Astrocyte of the hippocampus (primary cell): ENCODE measurements at regions not wholly inside any gene's neighbourhood (a gene's known extent, or its start where the extent isn't known, plus 50 kb on each side); places are given as distances from the start of the nearest gene placed in this dataset.
"Not testable (repeated sequence)": the region's sequence is repeated elsewhere in the genome, so short reads cannot be mapped to it uniquely, and the experiment has no call there.

Source experiments
- DNase-seq: peaks from one replicate; pipeline ENCODE4 v3.0.0; 2011; ENCODE audit warnings: low read depth, low spot score

DNA sequence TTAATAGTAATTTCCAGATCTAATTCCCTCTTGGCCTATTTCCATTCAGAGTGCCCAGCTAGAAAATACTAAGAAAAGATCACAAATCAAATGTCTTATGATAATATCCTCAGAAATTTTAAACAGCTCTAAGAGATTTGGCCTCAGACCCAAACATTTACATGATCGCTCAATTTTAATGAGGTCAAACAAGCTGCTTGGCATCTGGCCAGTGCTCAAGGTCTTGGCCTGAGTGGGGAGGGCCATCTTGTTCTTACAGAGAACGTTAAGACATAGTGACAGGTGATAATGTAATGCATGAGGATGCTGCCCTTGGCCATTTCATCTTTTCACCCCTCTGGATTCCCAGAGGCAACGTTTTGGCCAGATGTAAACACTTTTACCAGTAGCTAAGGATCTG, 159.2 kb upstream of the SLC7A11 start:
- no peak for DNase-seq

DNA sequence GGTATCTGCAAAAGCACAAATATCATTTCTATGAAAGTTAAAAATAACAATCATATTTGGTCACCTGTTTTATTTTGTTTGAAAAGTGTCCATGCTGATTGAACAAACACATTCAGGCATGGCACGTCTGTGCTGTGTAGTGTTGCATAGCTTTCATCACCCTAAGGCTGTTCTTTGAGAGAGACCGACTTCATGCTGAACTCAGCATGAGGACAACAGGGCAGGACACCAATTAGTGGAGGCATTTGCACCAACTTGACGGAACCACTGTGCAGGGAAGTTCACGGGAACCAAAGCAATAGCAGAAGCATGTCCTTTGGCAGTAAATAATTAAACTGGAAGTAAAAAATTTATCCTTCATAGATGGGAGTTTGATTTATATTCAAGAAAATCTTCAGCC, 158.4 kb upstream of the SLC7A11 start:
- no peak for DNase-seq

DNA sequence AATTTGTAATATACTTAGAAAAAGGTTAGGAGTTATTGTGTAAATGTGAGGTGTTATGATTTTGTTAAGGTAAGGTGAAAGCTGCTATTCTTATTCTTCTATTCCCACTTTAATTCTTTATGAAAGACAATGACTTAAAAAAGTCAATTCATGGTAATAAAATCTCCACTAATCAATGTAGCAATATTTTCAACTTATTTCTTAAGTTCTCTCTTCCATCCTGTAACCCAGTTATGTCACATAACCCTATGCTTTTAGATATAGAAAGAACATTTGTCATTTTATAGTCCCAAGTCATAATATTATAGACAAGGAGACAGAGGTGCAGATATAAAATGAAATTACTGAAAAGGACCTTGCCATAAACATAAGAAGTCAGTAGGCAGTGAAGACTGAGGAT, 157.9 kb upstream of the SLC7A11 start:
- DNase-seq = no peak

DNA sequence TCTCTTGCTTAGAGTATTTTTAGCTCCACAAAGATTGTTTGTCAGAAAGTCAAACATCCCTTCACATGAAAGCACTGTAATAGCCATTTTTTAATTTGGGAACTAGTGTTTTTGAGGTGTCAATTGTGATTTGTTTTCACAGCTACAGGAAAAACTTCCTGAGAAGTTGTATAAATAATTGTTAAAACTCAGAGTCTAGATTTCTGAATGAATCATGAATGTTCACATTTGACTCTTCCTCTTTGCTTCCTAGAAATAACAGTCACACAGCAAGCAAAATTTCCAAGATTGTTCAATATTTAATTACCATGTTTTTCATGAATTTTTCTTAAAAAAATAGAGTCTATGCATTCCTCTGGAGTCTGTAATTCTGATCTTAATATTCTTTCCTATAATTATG, 156.9 kb upstream of the SLC7A11 start:
- no peak for DNase-seq

DNA sequence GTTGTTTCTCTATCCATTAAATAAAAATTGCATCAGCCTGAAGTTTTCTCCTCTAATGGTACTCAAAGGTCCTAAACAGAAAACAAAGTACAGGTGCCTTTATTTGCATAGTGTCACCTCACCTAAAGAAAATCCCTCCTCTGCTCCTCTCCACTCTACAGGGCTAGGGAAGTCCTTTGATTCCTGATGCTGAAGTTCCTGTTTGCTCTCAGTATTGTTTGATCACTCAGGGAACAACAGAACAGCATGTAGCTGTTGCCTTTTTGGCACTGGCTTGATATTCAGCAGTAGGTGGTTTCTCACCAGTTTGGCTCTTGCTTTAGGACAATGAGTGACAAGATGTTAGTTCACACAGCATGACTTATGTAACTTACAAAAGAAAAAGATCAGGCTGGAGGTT, 156.2 kb upstream of the SLC7A11 start:
- peak; percentile 9 for DNase-seq

DNA sequence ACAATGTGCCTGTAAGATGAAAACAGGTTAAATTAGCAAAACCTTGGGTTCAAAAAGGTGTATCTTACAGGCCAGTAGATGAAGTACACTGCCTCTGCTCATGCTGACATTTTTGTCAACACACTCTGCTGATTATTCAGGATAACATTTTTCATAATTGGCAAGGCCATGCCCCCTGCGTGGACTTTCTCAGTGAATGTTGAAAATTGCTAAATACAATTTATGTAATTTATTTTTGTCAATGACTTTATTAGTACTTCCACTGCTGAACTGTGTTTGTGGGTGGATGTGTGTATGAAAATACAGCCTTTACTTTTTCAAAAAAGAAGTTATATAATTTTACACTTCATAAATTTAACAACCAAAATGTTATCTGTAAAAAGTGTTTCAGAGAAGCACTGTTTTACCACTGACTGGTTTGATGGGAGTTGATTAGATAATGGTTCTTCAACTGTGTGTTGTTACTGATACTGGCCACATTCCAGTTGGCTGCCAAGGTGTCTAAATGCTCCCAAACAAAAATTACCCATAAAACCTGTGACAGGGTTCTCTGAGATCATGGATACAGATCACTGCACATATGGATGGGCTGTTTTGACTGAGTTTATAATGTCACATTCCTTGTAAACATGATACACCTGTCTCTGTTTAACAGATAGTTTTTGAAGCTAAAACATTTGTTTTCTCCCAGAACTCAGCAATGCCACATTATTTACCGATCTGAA, 151.9 kb upstream of the SLC7A11 start:
- DNase-seq = no peak

DNA sequence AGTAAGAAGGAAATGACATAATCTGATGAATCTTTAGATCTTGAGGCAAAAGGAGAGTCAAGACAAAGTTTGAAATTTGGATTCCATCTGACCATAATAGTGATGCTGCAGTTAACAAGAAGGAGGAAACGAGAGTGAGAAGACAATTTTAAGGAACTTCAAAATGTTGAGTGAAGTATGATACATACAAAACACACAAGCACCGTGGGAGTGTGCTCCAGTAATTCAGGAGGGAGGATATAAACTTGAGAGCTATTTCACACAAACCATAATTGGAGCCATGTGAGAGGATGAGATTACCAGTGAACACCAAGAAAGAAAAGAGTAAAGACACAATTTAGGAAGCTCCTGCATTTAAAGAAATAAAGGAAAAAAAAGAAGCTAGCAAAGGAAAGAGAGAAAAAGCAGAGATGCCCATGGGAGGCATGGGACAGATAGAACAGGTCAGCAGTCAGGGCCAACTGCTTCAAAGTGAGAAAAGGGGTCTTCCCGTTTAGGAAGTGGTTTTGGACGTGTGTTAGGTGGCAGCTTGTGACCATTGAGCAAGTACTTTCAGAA, 150.7 kb upstream of the SLC7A11 start:
- no peak for DNase-seq

DNA sequence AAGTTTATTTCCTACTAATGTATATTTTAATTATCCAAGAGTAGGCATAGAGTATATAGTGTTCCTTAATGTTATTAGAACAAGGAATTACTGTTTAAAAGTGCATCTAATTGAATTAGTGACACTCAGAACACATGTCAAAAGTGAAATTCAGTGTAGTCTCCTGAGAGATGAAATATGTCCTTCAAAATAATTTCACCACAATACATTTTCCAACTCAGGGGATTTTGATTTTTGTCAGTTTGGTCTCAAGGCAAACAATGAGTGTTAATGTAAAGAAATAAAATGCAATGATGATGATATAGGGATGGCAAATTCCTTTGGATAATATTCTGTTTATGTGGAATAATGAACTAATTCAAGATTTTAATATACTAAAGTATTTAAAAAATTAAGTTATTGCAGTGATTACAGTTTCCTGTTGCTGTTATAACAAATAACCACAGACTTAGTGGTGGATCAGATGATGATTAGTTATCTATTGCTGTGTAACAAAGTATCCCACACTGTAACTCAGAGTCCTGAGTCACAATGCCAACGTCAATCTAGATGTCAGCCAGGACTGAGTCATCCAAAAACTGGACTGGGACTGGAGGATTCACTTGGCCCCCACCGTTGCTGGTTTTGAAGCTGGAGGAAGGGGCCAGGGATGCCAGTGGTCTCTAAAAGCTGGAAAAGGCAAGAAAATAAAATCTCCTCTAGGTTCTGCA, 148.0 kb upstream of the SLC7A11 start:
- peak; percentile 16 for DNase-seq

DNA sequence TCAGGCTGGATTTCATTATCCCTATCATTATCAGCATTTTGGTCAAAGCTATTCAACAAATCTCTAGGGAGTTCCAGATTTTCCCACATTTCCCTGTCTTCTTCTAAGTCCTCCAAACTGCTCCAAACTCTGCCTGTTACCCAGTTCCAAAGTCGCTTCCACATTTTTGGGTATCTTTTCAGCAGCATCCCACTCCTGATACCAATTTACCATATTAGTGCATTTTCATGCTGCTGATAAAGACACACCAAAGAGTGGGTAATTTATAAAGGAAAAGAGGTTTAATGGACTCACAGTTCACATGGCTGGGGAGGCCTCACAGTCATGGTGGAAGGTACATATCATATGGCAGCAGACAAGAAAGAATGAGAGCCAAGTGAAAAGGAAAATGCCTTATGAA, 132.8 kb upstream of the SLC7A11 start:
- no peak for DNase-seq

DNA sequence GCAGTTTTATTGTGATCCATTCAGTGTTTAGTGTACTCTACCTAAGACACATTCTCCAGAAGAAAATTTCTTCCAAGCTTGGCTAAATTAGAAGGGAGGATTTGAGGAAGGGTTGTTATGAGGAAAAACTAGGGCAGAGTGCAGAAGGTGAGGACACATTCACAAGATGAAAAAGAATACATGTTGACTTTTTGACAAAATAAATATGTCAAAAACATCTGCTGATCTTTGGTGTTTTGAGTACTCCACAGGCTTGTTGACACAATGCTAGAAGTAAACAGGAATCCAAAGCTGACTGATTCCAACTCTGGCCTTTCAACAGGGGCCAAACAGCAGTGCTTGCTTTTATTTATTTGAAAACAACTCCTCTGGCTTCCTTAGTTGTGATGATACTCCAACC, 125.8 kb upstream of the SLC7A11 start:
- no peak for DNase-seq

DNA sequence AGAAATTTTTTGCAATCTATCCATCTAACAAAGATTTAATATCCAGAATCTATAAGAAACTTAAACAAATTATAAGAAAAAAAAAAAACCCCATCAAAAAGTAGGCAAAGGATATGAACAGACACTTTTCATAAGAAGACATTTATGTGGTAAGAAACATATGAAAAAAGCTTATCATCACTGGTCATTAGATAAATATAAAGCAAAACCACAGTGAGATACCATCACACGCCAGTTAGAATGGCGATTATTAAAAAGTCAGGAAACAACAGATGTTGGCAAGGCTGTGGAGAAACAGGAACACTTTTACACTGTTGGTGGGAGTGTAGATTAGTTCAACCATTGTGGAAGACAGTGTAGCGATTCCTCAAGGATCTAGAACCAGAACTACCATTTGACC, 110.3 kb upstream of the SLC7A11 start:
- not testable (repeated sequence) for DNase-seq

DNA sequence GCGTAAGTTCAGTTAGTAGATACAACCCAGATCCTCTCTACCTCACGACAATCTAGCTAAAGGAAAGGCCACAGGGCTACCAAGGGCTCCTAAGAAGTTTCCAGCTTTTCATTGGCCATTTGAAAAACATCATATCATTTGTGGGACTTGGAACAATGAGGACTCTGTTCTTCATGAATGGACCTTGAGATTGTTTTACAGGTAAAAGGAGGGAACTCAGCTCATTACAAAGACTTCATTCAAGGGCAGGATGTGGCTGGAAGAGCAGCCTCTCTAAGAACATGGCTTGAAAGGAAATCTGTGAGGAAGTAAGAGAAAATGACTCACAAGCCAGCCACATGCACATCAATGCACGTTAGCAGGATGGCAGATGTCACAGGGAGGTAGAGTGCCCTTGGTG, 105.9 kb upstream of the SLC7A11 start:
- DNase-seq = no peak

DNA sequence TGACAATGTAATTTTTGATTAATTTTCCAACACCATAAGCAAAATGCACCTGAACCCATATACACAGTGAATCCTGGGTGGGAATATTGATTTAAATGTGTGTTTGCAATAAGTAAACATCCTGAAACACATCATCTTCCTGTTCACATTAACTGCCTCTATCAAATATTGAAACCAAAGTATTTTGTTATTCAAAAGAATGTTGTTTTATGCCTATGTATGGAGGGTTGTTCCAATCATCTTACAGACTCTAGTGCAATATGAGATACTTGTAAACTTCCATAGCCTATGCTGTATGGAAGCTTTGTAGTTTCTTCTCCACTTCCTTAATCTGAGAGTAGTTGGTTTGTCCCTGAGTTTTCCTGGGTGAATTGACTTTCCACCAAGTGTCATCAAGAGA, 105.4 kb upstream of the SLC7A11 start:
- no peak for DNase-seq

DNA sequence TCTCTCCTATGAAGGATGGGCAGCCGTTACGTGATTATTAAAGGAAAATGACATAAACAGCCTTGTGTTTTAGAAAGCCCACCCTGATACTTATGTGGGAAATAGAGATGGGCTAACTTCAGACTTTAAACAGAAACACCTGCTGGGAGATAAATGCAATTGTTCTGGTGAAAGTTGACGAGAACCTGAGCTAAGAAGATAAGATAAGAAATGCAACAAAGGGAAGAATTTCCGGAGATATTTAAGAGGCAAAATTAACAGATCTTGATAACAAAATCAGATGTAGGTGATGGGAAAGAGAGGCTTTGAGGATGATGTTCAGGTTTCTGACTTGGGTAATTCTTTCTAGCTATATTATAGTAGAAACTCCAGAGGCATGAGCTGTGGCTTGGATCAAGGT, 102.7 kb upstream of the SLC7A11 start:
- DNase-seq = no peak

DNA sequence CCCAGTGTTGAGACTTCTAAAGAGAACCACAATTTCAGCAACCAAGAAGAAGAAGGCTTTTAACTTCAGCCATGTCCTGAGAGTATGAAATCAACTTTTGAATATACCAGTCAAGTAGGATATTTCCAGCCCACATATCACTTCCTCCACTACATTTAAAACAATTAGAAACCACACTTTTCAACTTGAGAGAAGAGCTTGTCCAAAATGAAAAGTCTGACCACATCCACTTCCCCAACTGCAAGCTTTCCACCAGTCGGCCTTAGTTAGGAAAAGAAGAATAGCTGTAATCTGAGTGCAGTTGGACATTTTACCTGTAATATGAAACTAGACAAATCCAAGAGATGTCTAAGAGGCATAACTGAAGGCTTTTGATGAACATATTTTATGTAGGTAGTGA, 101.9 kb upstream of the SLC7A11 start:
- DNase-seq = no peak

DNA sequence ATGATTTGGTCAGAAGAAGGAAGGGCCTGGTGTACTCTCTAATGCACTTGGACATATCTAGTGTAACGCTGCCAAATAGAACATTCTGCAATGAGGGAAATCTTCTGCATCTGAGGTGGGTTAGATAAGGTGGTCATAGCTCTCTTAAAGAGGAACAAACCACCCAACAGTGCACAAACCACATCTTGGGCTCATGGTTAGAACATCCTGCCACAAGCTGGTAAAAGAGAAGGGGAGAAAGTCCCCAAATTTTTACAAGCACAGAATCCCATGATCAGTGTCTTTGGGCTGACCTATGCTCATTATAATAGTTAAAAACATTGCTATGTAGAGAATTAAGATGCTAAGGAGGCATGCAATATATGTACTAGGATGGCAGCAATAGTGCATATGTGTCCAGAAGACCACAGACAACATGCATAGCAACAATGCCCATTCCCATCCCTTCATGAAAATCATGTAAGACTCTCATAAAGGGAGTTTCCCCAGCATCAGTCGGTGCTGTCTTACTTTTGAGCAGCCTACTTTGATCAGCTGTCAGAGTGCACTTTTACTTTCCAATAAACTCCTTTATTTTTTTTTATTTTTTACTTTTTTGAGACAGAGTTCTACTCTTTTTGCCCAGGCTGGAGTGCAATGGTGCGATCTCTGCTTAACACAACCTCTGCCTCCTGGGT, 99.7 kb upstream of the SLC7A11 start:
- DNase-seq = no peak

DNA sequence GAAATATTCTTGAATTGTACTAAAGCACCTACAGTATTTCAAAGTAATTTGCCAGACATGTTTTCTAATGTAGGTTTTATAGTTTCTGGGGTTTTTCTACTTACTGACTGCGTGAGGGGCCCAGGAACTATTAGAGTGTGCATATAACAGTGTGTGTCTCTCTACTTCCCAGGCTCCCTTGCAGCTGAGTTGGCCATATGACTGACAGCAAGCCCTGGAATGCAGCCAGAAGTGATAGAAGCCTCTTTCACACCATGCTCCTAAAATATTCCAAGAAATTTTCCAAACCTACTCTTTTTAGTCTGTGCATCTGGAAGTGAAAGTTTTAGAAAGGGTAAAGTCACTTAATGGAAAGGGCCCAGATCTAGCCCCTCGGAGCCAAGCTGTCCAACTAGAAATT, 96.7 kb upstream of the SLC7A11 start:
- no peak for DNase-seq

DNA sequence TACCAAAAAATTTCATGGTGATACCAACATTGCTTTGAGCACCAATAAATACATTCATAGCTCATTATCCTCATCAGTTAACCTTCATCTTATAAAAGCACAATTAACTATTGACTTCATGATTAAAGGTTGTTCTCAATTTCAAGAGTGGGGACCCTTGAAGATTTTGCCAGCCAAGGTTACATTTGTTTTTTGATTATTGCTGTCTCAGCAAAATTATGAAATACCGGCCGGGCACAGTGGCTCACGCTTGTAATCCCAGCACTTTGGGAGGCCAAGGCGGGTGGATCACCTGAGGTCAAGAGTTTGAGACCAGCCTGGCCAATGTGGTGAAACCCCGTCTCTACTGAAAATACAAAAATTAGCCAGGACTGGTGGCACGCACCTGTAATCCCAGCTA, 96.1 kb upstream of the SLC7A11 start:
- not testable (repeated sequence) for DNase-seq

DNA sequence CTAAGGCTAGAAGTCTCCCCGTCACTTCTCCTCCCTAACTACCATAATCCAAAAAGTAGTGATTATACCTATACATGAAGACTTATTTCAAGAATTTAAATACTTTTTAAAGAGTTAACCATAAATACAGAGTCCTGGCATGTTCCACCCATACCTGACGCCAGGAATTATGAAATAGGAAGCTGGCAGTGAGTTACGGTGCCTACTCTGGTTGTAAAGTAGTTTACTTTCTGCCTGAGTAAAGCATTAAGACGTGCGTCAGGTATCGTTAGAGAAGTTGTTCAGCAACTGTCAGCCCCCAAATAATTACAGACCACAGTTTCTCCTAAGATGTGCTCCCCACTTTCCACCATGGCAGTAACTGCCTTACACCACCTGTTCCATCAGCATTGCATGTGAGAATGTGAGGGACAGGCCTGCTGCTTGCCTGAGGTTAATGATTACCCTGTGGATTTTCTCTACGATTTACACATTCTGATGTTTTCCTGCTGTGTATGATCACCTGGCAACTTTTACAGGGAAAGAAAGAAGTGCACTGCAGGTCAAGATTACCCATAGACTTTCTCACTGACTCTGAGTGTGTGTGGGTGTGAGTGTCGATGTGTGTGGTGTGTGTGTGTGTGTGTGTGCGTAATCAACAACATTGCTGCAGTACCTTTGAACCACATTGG, 92.3 kb upstream of the SLC7A11 start:
- no peak for DNase-seq

DNA sequence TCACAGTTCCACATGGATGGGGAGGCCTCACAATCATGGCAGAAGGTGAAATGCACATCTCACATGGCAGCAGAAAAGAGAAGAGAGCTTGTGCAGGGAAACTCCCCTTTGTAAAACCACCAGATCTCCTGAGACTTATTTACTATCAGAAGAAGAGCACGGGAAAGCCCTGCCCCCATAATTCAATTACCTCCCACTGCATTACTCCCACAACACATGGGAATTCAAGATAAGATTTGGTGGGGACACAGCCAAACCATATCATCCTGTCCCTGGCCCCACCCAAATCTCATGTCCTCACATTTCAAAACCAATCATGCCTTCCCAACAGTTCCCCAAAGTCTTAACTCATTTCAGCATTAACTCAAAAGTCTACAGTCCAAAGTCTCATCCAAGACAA, 90.3 kb upstream of the SLC7A11 start:
- DNase-seq = not testable (repeated sequence)

DNA sequence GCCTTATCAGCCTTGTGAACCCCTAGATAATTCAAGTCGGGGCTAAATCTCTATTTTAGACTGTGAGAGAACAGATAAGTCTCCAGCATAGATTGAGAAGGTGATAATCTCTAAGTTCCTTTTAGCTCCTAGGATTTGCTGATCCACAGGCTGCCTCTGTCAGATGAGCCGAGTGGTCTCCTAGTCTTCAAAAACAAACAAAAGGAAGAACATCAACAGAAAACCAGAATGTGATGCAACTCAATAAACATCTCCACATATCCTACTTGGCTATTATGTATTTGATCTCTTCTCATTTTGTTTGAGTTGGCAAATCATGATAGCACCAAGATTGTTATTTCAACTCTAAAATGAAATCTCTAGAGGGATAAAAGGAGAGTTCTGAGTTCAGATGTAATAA, 88.4 kb upstream of the SLC7A11 start:
- DNase-seq = no peak

DNA sequence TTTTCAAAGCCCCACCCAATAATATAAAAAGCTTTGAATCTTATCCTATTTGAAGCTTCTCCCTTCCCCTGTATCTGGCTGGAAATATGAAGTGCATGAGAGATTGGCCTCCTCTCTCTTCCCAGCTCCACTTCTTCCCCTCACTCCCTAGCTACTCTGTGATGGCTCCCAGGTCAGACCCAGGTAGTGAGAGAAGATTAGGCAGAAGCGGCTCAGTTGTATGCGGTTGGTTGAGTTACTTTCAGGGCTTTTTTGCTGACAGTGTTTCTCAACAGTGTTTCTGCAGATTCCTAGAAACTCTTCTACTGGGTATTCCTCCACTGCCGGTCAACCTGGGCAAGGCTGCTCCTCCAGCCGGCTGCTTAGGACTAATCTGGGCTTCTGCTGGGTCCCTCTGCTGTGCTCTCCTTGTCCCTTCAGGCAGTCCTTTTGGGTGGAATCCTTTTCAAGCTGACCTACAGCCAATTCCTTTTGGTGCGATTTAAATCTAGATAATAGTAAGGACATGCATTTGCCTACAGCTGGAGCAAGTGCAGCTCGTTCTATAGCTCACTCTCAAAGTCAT, 87.4 kb upstream of the SLC7A11 start:
- DNase-seq = no peak
